GM23338 (cell line): ENCODE measurements at regions not wholly inside any gene's neighbourhood (a gene's known extent, or its start where the extent isn't known, plus 50 kb on each side); places are given as distances from the start of the nearest gene placed in this dataset.

Experiments
- ATAC-seq: fragments of 200-7000 bp; cut with Tn5 transposase; 3 replicates; pipeline ENCODE4 v1.9.1; 2020
- DNase-seq: peaks from one replicate; pipeline ENCODE4 v3.0.0-alpha.2; 2015; ENCODE audit warnings: low spot score
- H2AFZ ChIP-seq: fragments of 200-600 bp; sonication (generic); 2 replicates; pipeline ENCODE4 v1.8.0; 2016; ENCODE audit warnings: antibody characterized with exemption, mild to moderate bottlenecking, moderate library complexity
- H3F3A ChIP-seq: fragments of 200-600 bp; sonication (generic); replicated peaks from 2 replicates; pipeline ENCODE4 v1.8.0; 2017; ENCODE audit warnings: antibody characterized with exemption, mixed run types, low read depth
- H3K27ac ChIP-seq: fragments of 200-600 bp; sonication (generic); 2 replicates; pipeline ENCODE4 v1.6.1; 2016; ENCODE audit warnings: low read depth
- H3K27me3 ChIP-seq: fragments of 200-600 bp; sonication (generic); 2 replicates; pipeline ENCODE4 v1.8.0; 2016; ENCODE audit warnings: mild to moderate bottlenecking, mixed run types, moderate library complexity; ENCODE audit not compliant: insufficient read depth
- H3K36me3 ChIP-seq: fragments of 200-600 bp; sonication (generic); 2 replicates; pipeline ENCODE4 v1.8.0; 2016; ENCODE audit warnings: mild to moderate bottlenecking; ENCODE audit not compliant: insufficient read depth
- H3K4me1 ChIP-seq: fragments of 200-600 bp; sonication (generic); 2 replicates; pipeline ENCODE4 v1.8.0; 2016; ENCODE audit warnings: mild to moderate bottlenecking, moderate library complexity; ENCODE audit not compliant: insufficient read depth
- H3K4me2 ChIP-seq: fragments of 200-600 bp; sonication (generic); 2 replicates; pipeline ENCODE4 v1.7.1; 2017; ENCODE audit warnings: mixed run types
- H3K4me3 ChIP-seq: fragments of 200-600 bp; sonication (generic); 2 replicates; pipeline ENCODE4 v1.6.1; 2016; ENCODE audit warnings: mixed run types
- H3K79me2 ChIP-seq: fragments of 200-600 bp; sonication (generic); replicated peaks from 2 replicates; pipeline ENCODE4 v1.8.0; 2017; ENCODE audit warnings: mild to moderate bottlenecking; ENCODE audit not compliant: insufficient read depth
- H3K9me2 ChIP-seq: fragments of 200-600 bp; sonication (generic); 2 replicates; pipeline ENCODE4 v1.8.0; 2017; ENCODE audit not compliant: insufficient read depth
- H4K20me1 ChIP-seq: fragments of 200-600 bp; sonication (generic); replicated peaks from 2 replicates; pipeline ENCODE4 v1.8.0; 2017; ENCODE audit warnings: mild to moderate bottlenecking; ENCODE audit not compliant: insufficient read depth
- H3K27ac Mint-ChIP-seq: 2 replicates; pipeline ENCODE4 v1.8.0; 2020; ENCODE audit warnings: inconsistent platforms, mild to moderate bottlenecking, moderate library complexity, mixed read lengths
- H3K27me3 Mint-ChIP-seq: 3 replicates; pipeline ENCODE4 v1.8.0; 2022; ENCODE audit warnings: low read depth, mild to moderate bottlenecking, moderate library complexity, mixed read lengths, inconsistent platforms; ENCODE audit not compliant: insufficient read depth, poor library complexity
- H3K36me3 Mint-ChIP-seq: 3 replicates; pipeline ENCODE4 v1.8.0; 2021; ENCODE audit warnings: low read depth, mild to moderate bottlenecking, inconsistent platforms, moderate library complexity, mixed read lengths
- H3K4me1 Mint-ChIP-seq: 3 replicates; pipeline ENCODE4 v1.8.0; 2020; ENCODE audit warnings: mild to moderate bottlenecking, inconsistent platforms, mixed read lengths
- H3K4me3 Mint-ChIP-seq: 3 replicates; pipeline ENCODE4 v1.8.0; 2021; ENCODE audit warnings: moderate library complexity, mild to moderate bottlenecking, inconsistent platforms, mixed read lengths
- H3K9me3 Mint-ChIP-seq: 3 replicates; pipeline ENCODE4 v1.8.0; 2020; ENCODE audit warnings: moderate library complexity, mild to moderate bottlenecking, inconsistent platforms, mixed read lengths
- CTCF ChIP-seq, 2 experiments: fragments of 200-600 bp in 1 of 2; sonication (generic) in 1 of 2; conservative IDR thresholded peaks; 2 replicates each; pipeline versions ENCODE4 v1.5.1 to v1.6.1; 2016 to 2017; ENCODE audit warnings: antibody characterized with exemption in 2 of 2, low read depth in 2 of 2, mild to moderate bottlenecking in 2 of 2, moderate library complexity in 1 of 2
- EZH2phosphoT487 ChIP-seq: fragments of 200-600 bp; sonication (generic); IDR thresholded peaks from one replicate; pipeline ENCODE4 v1.8.1; 2018; ENCODE audit warnings: antibody characterized with exemption; ENCODE audit not compliant: unreplicated experiment
- JUNB ChIP-seq: IDR thresholded peaks from one replicate; pipeline ENCODE4 v1.6.1; 2016; ENCODE audit warnings: antibody characterized with exemption; ENCODE audit not compliant: unreplicated experiment
- NANOG ChIP-seq: IDR thresholded peaks from 2 replicates; pipeline ENCODE4 v1.6.1; 2016; ENCODE audit warnings: antibody characterized with exemption, borderline replicate concordance
- POLR2AphosphoS5 ChIP-seq: IDR thresholded peaks from 2 replicates; pipeline ENCODE4 v1.6.1; 2016; ENCODE audit warnings: antibody characterized with exemption, low read depth
- REST ChIP-seq: IDR thresholded peaks from one replicate; pipeline ENCODE4 v1.6.1; 2018; ENCODE audit warnings: antibody characterized with exemption; ENCODE audit not compliant: unreplicated experiment
- ZNF114 ChIP-seq: fragments of 250-450 bp; sonication (Bioruptor Pico); IDR thresholded peaks from 2 replicates; pipeline ENCODE4 v1.5.0; 2020; ENCODE audit warnings: mild to moderate bottlenecking, moderate library complexity
- ZNF462 ChIP-seq: fragments of 250-450 bp; sonication (Bioruptor Pico); IDR thresholded peaks from 2 replicates; pipeline ENCODE4 v1.5.0; 2020; ENCODE audit warnings: mild to moderate bottlenecking, moderate library complexity

GRCh38 chr15:93290618-93290946 is 201.6 kb upstream of the RGMA start (continued):
- no peak for TF ChIP-seq CTCF (conservative IDR thresholded peaks at IDR 0.05; ENCODE audit: low read depth in 2 of 2)
- TF ChIP-seq ZNF114 (CRISPR knock-in tag), result no peak
- TF ChIP-seq POLR2AphosphoS5, result no peak
- TF ChIP-seq JUNB, result no peak
- TF ChIP-seq REST, result no peak
- TF ChIP-seq EZH2phosphoT487, result no peak

- no peaks in the 10 kb centered on the region for H3K9me3 Mint-ChIP-seq
- no peak for DNase-seq
- Histone ChIP-seq H3F3A (no peaks in the 10 kb centered on the region), H3K36me3 (no peaks in the 10 kb centered on the region), H2AFZ (no peak overlapping the region), H3K27ac (no peak overlapping the region), H3K4me1 (peaks cover 5% of the 10 kb centered on the region; the same call in 1 of the 2 replicates), H3K4me2 (no peak overlapping the region), H3K27me3 (no peaks in the 10 kb centered on the region), H3K4me3 (no peak overlapping the region), H4K20me1 (no peaks in the 10 kb centered on the region), H3K9me2 (no peaks in the 10 kb centered on the region), H3K79me2 (no peaks in the 10 kb centered on the region)
- peaks cover 1% of the 10 kb centered on the region for H3K27me3 Mint-ChIP-seq
- no peak overlapping the region for H3K27ac Mint-ChIP-seq
- TF ChIP-seq POLR2AphosphoS5, result no peak
- H3K36me3 Mint-ChIP-seq, result no peaks in the 10 kb centered on the region
- peaks cover 16% of the 10 kb centered on the region for H3K4me1 Mint-ChIP-seq
- H3K4me3 Mint-ChIP-seq, result no peak overlapping the region
- ATAC-seq, result no peak
These were observed 201.1 kb upstream of the RGMA start for GRCh38 chr15:93289941-93290617.

GRCh38 chr15:93288728-93289294 is 199.8 kb upstream of the RGMA start:
- peaks cover 5% of the 10 kb centered on the region; the same call in 1 of the 2 replicates for H3K4me1 ChIP-seq
- no peaks in the 10 kb centered on the region for H3F3A ChIP-seq
- no peaks in the 10 kb centered on the region for H3K36me3 ChIP-seq
- H3K4me1 Mint-ChIP-seq, result peaks cover 12% of the 10 kb centered on the region
- H3K9me2 ChIP-seq, result no peaks in the 10 kb centered on the region
- no peaks in the 10 kb centered on the region for H3K79me2 ChIP-seq
- H3K27ac Mint-ChIP-seq, result no peak overlapping the region
- ATAC-seq (no peak; the same call in 1 of the 3 replicates), DNase-seq (no peak)
- 0 out of 2 replicates have a peak overlapping the region, but pooled peaks have one; percentile 72 for H2AFZ ChIP-seq
- H4K20me1 ChIP-seq, result no peaks in the 10 kb centered on the region
- no peak overlapping the region for H3K4me3 ChIP-seq
- H3K4me3 Mint-ChIP-seq, result no peak overlapping the region
- peaks cover 4% of the 10 kb centered on the region for H3K27me3 Mint-ChIP-seq
- H3K4me2 ChIP-seq, result no peak overlapping the region
- H3K27ac ChIP-seq, result no peak overlapping the region
- no peaks in the 10 kb centered on the region for H3K9me3 Mint-ChIP-seq
- no peaks in the 10 kb centered on the region for H3K27me3 ChIP-seq
- no peaks in the 10 kb centered on the region for H3K36me3 Mint-ChIP-seq
- TF ChIP-seq NANOG, result no peak
- no peak for TF ChIP-seq ZNF462 (CRISPR knock-in tag)
